Activated B cell treated with CpG ODN at 0.5 μM for 24 hours (primary cell): ENCODE measurements at regions not wholly inside any gene's neighbourhood (a gene's known extent, or its start where the extent isn't known, plus 50 kb on each side); places are given as distances from the start of the nearest gene placed in this dataset.

ENCODE experiments used
- ATAC-seq: fragments of 200-7000 bp; cut with Tn5 transposase; one replicate; pipeline ENCODE4 v1.10.0; 2021; ENCODE audit warnings: low read depth, mild to moderate bottlenecking, moderate library complexity
- CTCF ChIA-PET: fragments of 350-600 bp; sonication (Branson Sonifier 250); formaldehyde crosslinking; loops from one replicate; lab custom pipeline; 2021; ENCODE audit warnings: antibody characterized with exemption; lab: Charles Lee
- POLR2A ChIA-PET: fragments of 350-600 bp; sonication (Branson Sonifier 250); formaldehyde crosslinking; loops from one replicate; lab custom pipeline; 2021; ENCODE audit warnings: antibody characterized with exemption; lab: Charles Lee
- DNase-seq: peaks from one replicate; pipeline ENCODE4 v3.0.0; 2022
- H3K27ac Mint-ChIP-seq: one replicate; pipeline ENCODE4 v1.8.0; 2020; ENCODE audit warnings: mixed read lengths
- H3K27me3 Mint-ChIP-seq: one replicate; pipeline ENCODE4 v1.8.0; 2021; ENCODE audit warnings: mixed read lengths
- H3K36me3 Mint-ChIP-seq: one replicate; pipeline ENCODE4 v1.8.0; 2021; ENCODE audit warnings: low read depth, mixed read lengths
- H3K4me1 Mint-ChIP-seq: one replicate; pipeline ENCODE4 v1.8.0; 2021; ENCODE audit warnings: mixed read lengths
- H3K4me3 Mint-ChIP-seq: one replicate; pipeline ENCODE4 v1.8.0; 2020; ENCODE audit warnings: mild to moderate bottlenecking, mixed read lengths
- H3K9me3 Mint-ChIP-seq: one replicate; pipeline ENCODE4 v1.8.0; 2020; ENCODE audit warnings: mixed read lengths
- intact Hi-C: fragments of 100-400 bp; cut with micrococcal nuclease; formaldehyde crosslinking; loops from one replicate; pipeline ENCODE4 v1.15.1; 2024
- TF ChIP-seq, protein P1 (sequence below): fragments of 200-600 bp; IDR thresholded peaks from one replicate; pipeline ENCODE4 v1.8.0; 2022; ENCODE audit warnings: antibody characterized with exemption, mild to moderate bottlenecking

DNA sequence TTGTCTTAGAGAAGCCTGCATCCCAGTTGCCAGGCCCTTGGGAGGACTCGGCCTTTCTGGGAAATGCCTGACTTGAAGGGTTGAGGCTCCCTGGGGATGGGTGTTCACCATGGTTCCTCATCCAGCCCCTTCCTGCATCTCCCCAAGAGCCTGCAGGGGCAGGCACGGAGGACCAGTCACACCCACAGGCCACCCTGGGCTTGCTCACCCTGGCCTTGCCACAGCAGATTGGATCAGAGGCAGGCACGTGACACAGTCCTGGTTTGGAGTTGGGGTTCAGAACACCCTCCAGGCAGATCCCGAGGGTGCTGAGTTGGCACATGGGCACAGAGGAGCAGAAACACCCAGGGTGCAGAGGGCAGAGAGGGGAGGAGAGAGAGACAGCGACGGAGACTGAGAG, 286.1 kb downstream of the PBX3 start:
- TF ChIP-seq, protein P1, sequence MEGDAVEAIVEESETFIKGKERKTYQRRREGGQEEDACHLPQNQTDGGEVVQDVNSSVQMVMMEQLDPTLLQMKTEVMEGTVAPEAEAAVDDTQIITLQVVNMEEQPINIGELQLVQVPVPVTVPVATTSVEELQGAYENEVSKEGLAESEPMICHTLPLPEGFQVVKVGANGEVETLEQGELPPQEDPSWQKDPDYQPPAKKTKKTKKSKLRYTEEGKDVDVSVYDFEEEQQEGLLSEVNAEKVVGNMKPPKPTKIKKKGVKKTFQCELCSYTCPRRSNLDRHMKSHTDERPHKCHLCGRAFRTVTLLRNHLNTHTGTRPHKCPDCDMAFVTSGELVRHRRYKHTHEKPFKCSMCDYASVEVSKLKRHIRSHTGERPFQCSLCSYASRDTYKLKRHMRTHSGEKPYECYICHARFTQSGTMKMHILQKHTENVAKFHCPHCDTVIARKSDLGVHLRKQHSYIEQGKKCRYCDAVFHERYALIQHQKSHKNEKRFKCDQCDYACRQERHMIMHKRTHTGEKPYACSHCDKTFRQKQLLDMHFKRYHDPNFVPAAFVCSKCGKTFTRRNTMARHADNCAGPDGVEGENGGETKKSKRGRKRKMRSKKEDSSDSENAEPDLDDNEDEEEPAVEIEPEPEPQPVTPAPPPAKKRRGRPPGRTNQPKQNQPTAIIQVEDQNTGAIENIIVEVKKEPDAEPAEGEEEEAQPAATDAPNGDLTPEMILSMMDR: no peak
- intact Hi-C loops: no loop called here
- H3K4me3 Mint-ChIP-seq: no peak overlapping the region
- H3K4me1 Mint-ChIP-seq: no peaks in the 10 kb centered on the region
- ATAC-seq: no peak
- ChIA-PET CTCF (no interaction called here), POLR2A (no interaction called here)
- no peak for DNase-seq
- no peak overlapping the region for H3K27ac Mint-ChIP-seq
- H3K36me3 Mint-ChIP-seq: no peaks in the 10 kb centered on the region
- no peaks in the 10 kb centered on the region for H3K9me3 Mint-ChIP-seq
- peaks cover 25% of the 10 kb centered on the region for H3K27me3 Mint-ChIP-seq

DNA sequence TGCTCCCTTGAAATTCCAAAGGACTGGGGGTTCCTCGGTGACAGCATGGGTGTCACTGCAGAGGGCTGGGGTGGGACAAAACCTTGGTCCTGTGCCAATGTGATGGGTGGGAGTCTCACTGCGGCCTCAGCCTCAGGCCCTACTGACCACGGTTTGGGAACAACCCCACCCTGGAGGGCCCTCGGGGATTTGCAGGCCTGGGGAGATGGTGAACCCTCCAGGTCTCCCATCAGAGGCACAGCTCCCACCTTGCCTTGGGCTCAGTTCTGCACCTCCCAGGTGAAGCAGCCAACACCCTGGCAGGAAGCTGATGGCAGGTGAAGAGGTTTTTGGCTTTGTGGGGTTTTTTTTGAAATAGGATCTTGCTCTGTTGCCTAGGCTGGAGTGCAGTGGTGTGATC, 286.8 kb downstream of the PBX3 start:
- Mint-ChIP-seq H3K27ac (no peak overlapping the region), H3K4me1 (no peaks in the 10 kb centered on the region), H3K4me3 (no peak overlapping the region), H3K9me3 (no peaks in the 10 kb centered on the region), H3K27me3 (peaks cover 25% of the 10 kb centered on the region), H3K36me3 (no peaks in the 10 kb centered on the region)
- intact Hi-C loops: no loop called here
- ATAC-seq (no peak), DNase-seq (no peak)
- CTCF ChIA-PET: no interaction called here
- TF ChIP-seq, protein P1: no peak
- POLR2A ChIA-PET: no interaction called here

DNA sequence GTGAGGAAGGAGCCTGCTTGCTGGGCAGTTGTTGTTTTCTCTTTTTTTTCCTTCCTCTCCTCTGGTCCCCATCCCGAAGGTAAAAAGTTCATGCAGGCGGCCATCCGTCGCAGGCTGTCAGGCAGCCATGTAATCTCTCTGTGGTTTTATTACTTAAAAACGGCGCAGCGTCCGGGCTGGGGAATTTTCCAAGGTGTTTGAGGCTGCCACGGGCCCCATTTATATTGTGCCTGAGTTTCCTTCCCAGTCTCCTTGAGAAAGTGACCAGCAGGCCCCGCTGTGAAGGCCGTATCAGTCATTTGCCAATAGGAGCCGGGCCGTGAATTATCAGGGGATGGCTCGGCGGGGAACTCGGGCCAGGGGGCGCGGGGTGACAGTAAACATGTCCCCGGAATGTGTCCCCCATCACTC, 289.7 kb downstream of the PBX3 start:
- peaks cover 25% of the 10 kb centered on the region for H3K27me3 Mint-ChIP-seq
- CTCF ChIA-PET: no interaction called here
- TF ChIP-seq, protein P1: no peak
- intact Hi-C loops: no loop called here
- no peaks in the 10 kb centered on the region for H3K4me1 Mint-ChIP-seq
- ATAC-seq: no peak
- POLR2A ChIA-PET: no interaction called here
- no peak overlapping the region for H3K4me3 Mint-ChIP-seq
- H3K36me3 Mint-ChIP-seq: no peaks in the 10 kb centered on the region
- DNase-seq: no peak
- H3K9me3 Mint-ChIP-seq: peaks cover 8% of the 10 kb centered on the region
- no peak overlapping the region for H3K27ac Mint-ChIP-seq

DNA sequence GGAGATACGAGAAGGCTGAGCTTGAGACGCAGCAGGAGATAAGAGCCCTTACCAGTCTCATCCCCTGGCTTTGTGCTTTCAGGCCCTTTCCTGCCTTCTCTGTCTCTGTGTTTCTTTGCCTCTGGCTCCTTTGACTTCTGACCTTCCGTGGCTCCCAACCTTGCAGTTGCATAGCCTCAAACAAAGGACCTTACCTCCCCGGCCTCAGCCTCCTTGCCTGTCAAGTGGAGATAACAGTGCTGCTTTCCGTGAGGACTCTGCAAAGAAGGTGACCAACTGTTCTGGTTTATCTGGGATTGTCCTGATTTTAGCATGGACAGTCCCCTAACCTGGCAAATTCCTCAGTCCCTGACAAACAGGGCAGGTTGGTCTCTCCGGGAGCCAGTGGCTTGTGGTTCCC, 287.8 kb upstream of the MVB12B start:
- Mint-ChIP-seq H3K27me3 (peaks cover 18% of the 10 kb centered on the region), H3K36me3 (no peaks in the 10 kb centered on the region), H3K4me1 (no peaks in the 10 kb centered on the region), H3K4me3 (no peak overlapping the region), H3K9me3 (peaks cover 14% of the 10 kb centered on the region), H3K27ac (no peak overlapping the region)
- intact Hi-C loops: no loop called here
- ChIA-PET POLR2A (no interaction called here), CTCF (no interaction called here)
- ATAC-seq: no peak
- TF ChIP-seq, protein P1: no peak
- no peak for DNase-seq

DNA sequence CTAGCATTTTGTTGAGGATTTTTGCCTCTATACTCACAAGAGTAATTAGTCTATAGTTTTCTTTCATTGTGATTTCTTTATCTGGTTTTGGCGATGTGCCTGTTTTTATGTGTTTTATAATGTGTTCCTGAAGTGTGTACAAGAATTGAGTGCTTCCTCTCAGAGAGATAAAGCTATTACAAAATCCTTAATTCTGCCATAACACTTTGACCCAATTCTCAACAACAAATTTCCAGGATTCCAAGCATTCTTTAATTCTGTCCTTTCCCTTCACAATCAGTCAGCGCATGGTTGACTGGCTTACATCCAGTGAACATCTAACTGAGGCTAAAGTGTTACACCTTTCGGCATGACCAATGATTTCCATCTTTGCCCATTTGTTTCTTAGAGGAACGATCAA, 282.9 kb upstream of the MVB12B start:
- ATAC-seq: no peak
- intact Hi-C loops: no loop called here
- CTCF ChIA-PET: no interaction called here
- H3K9me3 Mint-ChIP-seq: peaks cover 20% of the 10 kb centered on the region
- H3K27me3 Mint-ChIP-seq: peaks cover 11% of the 10 kb centered on the region
- POLR2A ChIA-PET: no interaction called here
- no peak for DNase-seq
- no peaks in the 10 kb centered on the region for H3K36me3 Mint-ChIP-seq
- no peaks in the 10 kb centered on the region for H3K4me1 Mint-ChIP-seq
- no peak overlapping the region for H3K27ac Mint-ChIP-seq
- TF ChIP-seq, protein P1: no peak
- H3K4me3 Mint-ChIP-seq: no peak overlapping the region
